Heart left ventricle (tissue), 16 donors: ENCODE measurements at regions not wholly inside any gene's neighbourhood (a gene's known extent, or its start where the extent isn't known, plus 50 kb on each side); places are given as distances from the start of the nearest gene placed in this dataset.
A peak's percentile ranks its signal among the peaks of the same experiment; 100 is the strongest.

Experiments
- ATAC-seq, 4 donors: fragments of 200-7000 bp; cut with Tn5 transposase; one replicate each; pipeline ENCODE4 v1.9.1; 2020 to 2022; ENCODE audit warnings: moderate library complexity in 4 of 4, mild to moderate bottlenecking in 3 of 4, moderate number of reproducible peaks in 1 of 4
- DNase-seq, 5 donors: peaks; one replicate each; pipeline ENCODE4 v3.0.0-alpha.2; 2020
- H3K27ac ChIP-seq, 12 donors: fragments of 200-600 bp; sonication (generic) in 4 of 12; one replicate each; pipeline versions ENCODE4 v1.5.0 to v1.8.0; 2016 to 2022; ENCODE audit warnings: mild to moderate bottlenecking in 2 of 12
- H3K27me3 ChIP-seq, 9 donors: fragments of 200-600 bp; sonication (generic) in 2 of 9; one replicate each; pipeline versions ENCODE4 v1.5.1 to v1.8.0; 2016 to 2022; ENCODE audit warnings: mild to moderate bottlenecking in 3 of 9
- H3K36me3 ChIP-seq, 9 donors: fragments of 200-600 bp; sonication (generic) in 2 of 9; one replicate each; pipeline versions ENCODE4 v1.5.0 to v1.8.0; 2018 to 2022; ENCODE audit warnings: mild to moderate bottlenecking in 2 of 9
- H3K4me1 ChIP-seq, 12 donors: fragments of 200-600 bp; sonication (generic) in 4 of 12; one replicate each; pipeline versions ENCODE4 v1.5.0 to v1.8.0; 2016 to 2022; ENCODE audit warnings: mild to moderate bottlenecking in 3 of 12
- H3K4me3 ChIP-seq, 12 donors: fragments of 200-600 bp; sonication (generic) in 4 of 12; one replicate each; pipeline versions ENCODE4 v1.5.0 to v1.8.0; 2017 to 2022; ENCODE audit warnings: mild to moderate bottlenecking in 9 of 12, moderate library complexity in 4 of 12
- H3K9me3 ChIP-seq, 12 donors: fragments of 200-600 bp; sonication (generic) in 4 of 12; one replicate each; pipeline versions ENCODE4 v1.5.0 to v1.8.0; 2016 to 2022; ENCODE audit warnings: mild to moderate bottlenecking in 1 of 12
- CTCF ChIP-seq, 12 donors: fragments of 200-600 bp; sonication (generic) in 4 of 12; IDR thresholded peaks; one replicate each; pipeline versions ENCODE4 v1.5.0 to v1.8.0; 2018 to 2022; ENCODE audit warnings: antibody characterized with exemption in 12 of 12, mild to moderate bottlenecking in 5 of 12
- POLR2A ChIP-seq, 2 donors: fragments of 450-650 bp; IDR thresholded peaks; one replicate each; pipeline ENCODE4 v1.6.1; 2017; ENCODE audit warnings: antibody characterized with exemption in 2 of 2, mild to moderate bottlenecking in 2 of 2, moderate library complexity in 2 of 2
- WGBS, 4 donors: extraction: QIAGEN DNeasy Blood & Tissue Kit in 2 of 4; methylation state at CpG; one replicate each; pipeline versions ENCODE4 v1.1.5 to v1.1.7; 2013 to 2018; 5-methylcytosine and 5-hydroxymethylcytosine counted together
- intact Hi-C, 10 donors: fragments of 100-400 bp; cut with DNase I; formaldehyde crosslinking; loops; one replicate each; pipeline versions ENCODE4 v1.11.1 to v1.14.2; 2022
- donor health status: ischemic (EF 13 %, LVEDD 7.1; RV severe dilation, severe dysfunction).
- donor health status: healthy with polysubstance abuse.
- donor health status: DM: no; HTN: yes; CAD: no.
- donor health status: DM: no; HTN: no; CAD: no.
- donor health status: ischemic (EF 25% LVEDD 6.9; RV normal size, moderate dysfunction).
- donor health status: ischemic (EF 25% LVEDD 5.7; RV mildly dilated, moderate dysfunction).
- donor health status: healthy.
- donor health status: DM: yes; HTN: yes; CAD: no.
- donor health status: ischemic (EF 35%, LVEDD 5.7; RV mildly dilated, moderate dysfunction).
- donor health status: nonischemic (EF 11% LVEDD 7.7; RV severe dilation, severe dysfunction).
- donor health status: DM: yes; HTN: yes; CAD: no.
- donor health status: PGD.
- donor health status: ischemic (EF 29% LVEDD 5.4; RV normal size, mild dysfunction).
- donor health status: nonischemic (EF 23%, LVEDD 6.1; RV moderate dilation, normal function).

GRCh38 chr14:49461529-49462401 is 124.4 kb downstream of the RPS29 start:
- DNase-seq (peak in 2 of 5 donors; percentile 19 to 27), ATAC-seq (peak in 3 of 4 donors; percentile 45 to 71 (median 55))
- Histone ChIP-seq H3K4me3 (no peak overlapping the region), H3K9me3 (no peaks in the 10 kb centered on the region), H3K4me1 (peaks cover 0 to 4% (median 0%) of the 10 kb centered on the region in 12 donors), H3K36me3 (no peaks in the 10 kb centered on the region), H3K27me3 (peaks cover 0 to 6% (median 0%) of the 10 kb centered on the region in 9 donors), H3K27ac (no peak overlapping the region)
- WGBS, 4 donors, result 3 to 9% (median 5%) methylated on average over 2 of the region's 2 CpGs
- no peak for TF ChIP-seq POLR2A (IDR thresholded peaks at IDR 0.05)
- peak; percentile 42 to 68 (median 60) for TF ChIP-seq CTCF (IDR thresholded peaks at IDR 0.05)
- intact Hi-C loops, result loop anchor here in 1 of 10 donors (10.0 kb wide), 1 partner anchor 363 kb away; no protein-coding TSS in a partner anchor

GRCh38 chr14:49460662-49461061 is 125.5 kb downstream of the RPS29 start:
- ATAC-seq (no peak), DNase-seq (no peak)
- 78 to 92% (median 87%) methylated on average over 2 of the region's 2 CpGs for WGBS, 4 donors
- Histone ChIP-seq H3K27me3 (peaks cover 0 to 6% (median 0%) of the 10 kb centered on the region in 9 donors), H3K4me3 (no peak overlapping the region), H3K4me1 (peaks cover 0 to 4% (median 0%) of the 10 kb centered on the region in 12 donors), H3K27ac (no peak overlapping the region), H3K9me3 (no peaks in the 10 kb centered on the region), H3K36me3 (no peaks in the 10 kb centered on the region)
- TF ChIP-seq CTCF (IDR thresholded peaks at IDR 0.05), result no peak
- TF ChIP-seq POLR2A (IDR thresholded peaks at IDR 0.05), result no peak
- intact Hi-C loops, result loop anchor here in 1 of 10 donors (10.0 kb wide), 1 partner anchor 364 kb away; no protein-coding TSS in a partner anchor

- ATAC-seq (no peak), DNase-seq (no peak)
- intact Hi-C loops, result no loop called here
- no peaks in the 10 kb centered on the region for H3K4me1 ChIP-seq
- H3K36me3 ChIP-seq, result no peaks in the 10 kb centered on the region
- H3K27me3 ChIP-seq, result peaks cover 0 to 6% (median 0%) of the 10 kb centered on the region in 9 donors
- H3K9me3 ChIP-seq, result no peaks in the 10 kb centered on the region
- no peak overlapping the region for H3K4me3 ChIP-seq
- WGBS, 4 donors, result 62 to 73% (median 67%) methylated on average over 2 of the region's 2 CpGs
- TF ChIP-seq CTCF (IDR thresholded peaks at IDR 0.05), result no peak
- no peak for TF ChIP-seq POLR2A (IDR thresholded peaks at IDR 0.05)
- H3K27ac ChIP-seq, result no peak overlapping the region
Measured at GRCh38 chr14:49456589-49456988, 129.6 kb downstream of the RPS29 start.

DNA sequence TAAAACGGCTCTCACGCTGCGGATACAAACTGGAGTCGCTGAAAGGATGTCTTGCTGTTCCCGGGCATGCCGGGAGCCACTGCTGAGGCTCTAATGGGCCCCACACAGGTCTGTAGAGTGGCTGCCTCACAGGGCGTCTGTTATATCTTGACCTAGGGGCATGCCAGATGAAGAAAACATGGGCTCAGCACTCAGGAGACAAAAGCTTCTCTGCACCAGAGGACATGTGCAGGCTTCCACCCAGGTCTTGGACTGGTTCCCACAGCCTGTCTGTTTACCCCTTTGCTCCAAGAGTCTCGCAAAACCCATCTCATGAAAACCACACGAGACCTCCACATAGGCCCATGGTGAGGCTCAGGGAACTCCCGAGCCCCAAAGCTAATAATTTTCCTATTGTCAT is 134.2 kb downstream of the RPS29 start:
- intact Hi-C loops, result no loop called here
- WGBS, 4 donors, result 74 to 76% (median 75%) methylated on average over 10 of the region's 10 CpGs

More for the DNA sequence above, 134.2 kb downstream of the RPS29 start:
- TF ChIP-seq CTCF (IDR thresholded peaks at IDR 0.05) (no peak), POLR2A (IDR thresholded peaks at IDR 0.05) (no peak)
- H3K9me3 ChIP-seq, result peaks cover 0 to 17% (median 9%) of the 10 kb centered on the region in 12 donors
- peaks cover 0 to 6% (median 0%) of the 10 kb centered on the region in 9 donors for H3K27me3 ChIP-seq
- no peak for ATAC-seq
- DNase-seq, result no peak
- H3K27ac ChIP-seq, result no peak overlapping the region
- H3K4me3 ChIP-seq, result no peak overlapping the region
- no peaks in the 10 kb centered on the region for H3K4me1 ChIP-seq
- H3K36me3 ChIP-seq, result no peaks in the 10 kb centered on the region
